Osteoblast (primary cell): ENCODE measurements at regions not wholly inside any gene's neighbourhood (a gene's known extent, or its start where the extent isn't known, plus 50 kb on each side); places are given as distances from the start of the nearest gene placed in this dataset.

ENCODE experiments used
- DNase-seq: peaks from one replicate; pipeline ENCODE4 v3.0.0; 2011; ENCODE audit warnings: low spot score, mixed read lengths; ENCODE audit not compliant: insufficient read length; ENCODE audit errors: missing footprints
- H2AFZ ChIP-seq: 2 replicates; pipeline ENCODE4 v1.6.0; 2011; ENCODE audit warnings: mild to moderate bottlenecking, low read length
- H3K27ac ChIP-seq: 2 replicates; pipeline ENCODE4 v1.5.1; 2011; ENCODE audit warnings: mild to moderate bottlenecking, low read depth, low read length, moderate library complexity
- H3K27me3 ChIP-seq: 2 replicates; pipeline ENCODE4 v1.6.0; 2012; ENCODE audit warnings: mild to moderate bottlenecking, control low read depth, inconsistent platforms, low read length, moderate library complexity; ENCODE audit not compliant: insufficient read depth
- H3K36me3 ChIP-seq: 2 replicates; pipeline ENCODE4 v1.5.1; 2011; ENCODE audit warnings: mild to moderate bottlenecking, low read length, control low read depth, moderate library complexity; ENCODE audit not compliant: insufficient read depth
- H3K4me1 ChIP-seq: 2 replicates; pipeline ENCODE4 v1.5.1; 2011; ENCODE audit warnings: mild to moderate bottlenecking, low read length, control low read depth, moderate library complexity; ENCODE audit not compliant: insufficient read depth
- H3K4me2 ChIP-seq: 2 replicates; pipeline ENCODE4 v1.6.0; 2011; ENCODE audit warnings: mild to moderate bottlenecking, low read length; ENCODE audit not compliant: insufficient read depth
- H3K4me3 ChIP-seq: fragments of 200-600 bp; sonication (generic); 3 replicates; pipeline ENCODE4 v1.5.1; 2012; ENCODE audit warnings: mild to moderate bottlenecking, low read length, inconsistent platforms; ENCODE audit not compliant: insufficient read depth
- H3K79me2 ChIP-seq: 2 replicates; pipeline ENCODE4 v1.6.0; 2012; ENCODE audit warnings: mild to moderate bottlenecking, low read length, control low read depth, inconsistent platforms; ENCODE audit not compliant: insufficient read depth
- H3K9me3 ChIP-seq: 2 replicates; pipeline ENCODE4 v1.5.1; 2011; ENCODE audit warnings: low read depth, low read length, control low read depth
- H4K20me1 ChIP-seq: 2 replicates; pipeline ENCODE4 v1.6.0; 2012; ENCODE audit warnings: mild to moderate bottlenecking, low read length, control low read depth; ENCODE audit not compliant: insufficient read depth
- CTCF ChIP-seq: IDR thresholded peaks from 2 replicates; pipeline ENCODE4 v1.5.1; 2011; ENCODE audit warnings: mild to moderate bottlenecking, low read depth, low read length, moderate library complexity; ENCODE audit errors: extremely low read depth

DNA sequence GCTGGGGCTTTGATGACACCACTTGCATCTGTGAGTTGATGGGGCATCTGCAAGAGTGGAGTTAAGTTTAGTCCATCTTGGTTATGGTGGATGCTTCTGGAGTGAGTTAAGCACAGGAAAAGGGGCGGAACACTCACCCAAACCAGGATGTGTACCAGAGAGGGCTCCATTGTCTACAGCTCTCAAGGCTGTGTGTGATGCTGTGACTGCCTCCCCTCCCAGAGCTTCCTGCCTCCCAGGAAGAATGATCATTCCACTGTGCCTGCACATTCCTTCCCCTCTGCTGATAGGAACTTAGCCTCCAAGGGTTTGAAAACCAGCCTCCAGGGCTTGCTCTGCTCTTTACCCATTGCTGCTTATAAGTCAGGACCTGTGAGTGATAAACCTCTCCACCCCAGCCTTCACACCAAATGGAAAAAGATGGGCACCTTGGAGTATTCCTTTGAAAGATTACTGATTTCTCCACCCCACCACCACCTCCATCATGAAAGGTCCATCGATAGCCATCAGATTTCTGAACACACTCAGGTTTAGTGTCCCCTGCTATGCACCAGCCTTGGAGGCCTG is 160.1 kb upstream of the SPRY4 start:
- no peaks in the 10 kb centered on the region for H3K36me3 ChIP-seq
- no peaks in the 10 kb centered on the region for H3K79me2 ChIP-seq
- H4K20me1 ChIP-seq: no peaks in the 10 kb centered on the region
- no peaks in the 10 kb centered on the region for H3K4me1 ChIP-seq
- no peak overlapping the region for H3K4me2 ChIP-seq
- no peak overlapping the region for H3K27ac ChIP-seq
- DNase-seq: no peak
- H2AFZ ChIP-seq: no peak overlapping the region
- TF ChIP-seq CTCF: no peak
- no peaks in the 10 kb centered on the region for H3K27me3 ChIP-seq
- no peaks in the 10 kb centered on the region for H3K9me3 ChIP-seq
- no peak overlapping the region for H3K4me3 ChIP-seq

GRCh38 chr5:142482207-142482606 is 157.4 kb upstream of the SPRY4 start:
- Histone ChIP-seq H2AFZ (no peak overlapping the region), H3K9me3 (peaks cover 5% of the 10 kb centered on the region), H3K27ac (no peak overlapping the region), H3K79me2 (no peaks in the 10 kb centered on the region), H3K36me3 (no peaks in the 10 kb centered on the region), H3K27me3 (no peaks in the 10 kb centered on the region), H3K4me2 (no peak overlapping the region), H3K4me3 (no peak overlapping the region), H3K4me1 (no peaks in the 10 kb centered on the region), H4K20me1 (no peaks in the 10 kb centered on the region)
- no peak for TF ChIP-seq CTCF
- DNase-seq: no peak

- DNase-seq: no peak
- Histone ChIP-seq H3K36me3 (no peaks in the 10 kb centered on the region), H4K20me1 (no peaks in the 10 kb centered on the region), H3K27me3 (no peaks in the 10 kb centered on the region), H3K9me3 (peaks cover 5% of the 10 kb centered on the region), H2AFZ (no peak overlapping the region), H3K4me2 (no peak overlapping the region), H3K4me1 (no peaks in the 10 kb centered on the region), H3K79me2 (no peaks in the 10 kb centered on the region), H3K27ac (no peak overlapping the region), H3K4me3 (no peak overlapping the region)
- TF ChIP-seq CTCF: no peak
These were observed 156.6 kb upstream of the SPRY4 start for GRCh38 chr5:142481410-142481809.

GRCh38 chr5:142479854-142480519 is 155.2 kb upstream of the SPRY4 start:
- Histone ChIP-seq H3K27me3 (no peaks in the 10 kb centered on the region), H3K9me3 (peaks cover 5% of the 10 kb centered on the region), H3K36me3 (no peaks in the 10 kb centered on the region), H3K4me1 (no peaks in the 10 kb centered on the region), H3K4me3 (no peak overlapping the region), H4K20me1 (no peaks in the 10 kb centered on the region), H3K4me2 (no peak overlapping the region), H3K79me2 (no peaks in the 10 kb centered on the region), H3K27ac (no peak overlapping the region), H2AFZ (no peak overlapping the region)
- no peak for TF ChIP-seq CTCF
- no peak for DNase-seq
